ENCODE measurements at regions not wholly inside any gene's neighbourhood (a gene's known extent, or its start where the extent isn't known, plus 50 kb on each side); places are given as distances from the start of the nearest gene placed in this dataset.
"Not testable (repeated sequence)": the region's sequence is repeated elsewhere in the genome, so short reads cannot be mapped to it uniquely, and the experiment has no call there.

GRCh38 chr7:27435461-27435860 is 192.9 kb downstream of the EVX1 start:
- no peak overlapping the region for H3K4me3 ChIP-seq (ENCODE audit: low read depth, low read length)
- no peak for DNase-seq
- H3K27me3 ChIP-seq (replicated peaks; ENCODE audit: control insufficient read depth, insufficient read depth, low read length), result no peaks in the 10 kb centered on the region
- CTCF ChIA-PET, result no interaction called here
- POLR2A ChIA-PET, result no interaction called here
- no TSS peak for BruUV-seq (replicated peaks)
- H3K36me3 ChIP-seq (ENCODE audit: control insufficient read depth, insufficient read depth, low read length), result no peaks in the 10 kb centered on the region
- no peaks in the 10 kb centered on the region for H3K27me3 Mint-ChIP-seq (ENCODE audit: insufficient read depth, unreplicated experiment)
- no peaks in the 10 kb centered on the region for H3K9me3 ChIP-seq
- no peaks in the 10 kb centered on the region for H3K36me3 Mint-ChIP-seq (ENCODE audit: insufficient read depth, unreplicated experiment)
- H3K9me3 Mint-ChIP-seq (ENCODE audit: unreplicated experiment), result no peaks in the 10 kb centered on the region
- intact Hi-C loops (cut with micrococcal nuclease; ENCODE audit: unreplicated experiment), result loop anchor here (10.0 kb wide), 1 partner anchor 139 kb away; no protein-coding TSS in a partner anchor
- H3K4me1 Mint-ChIP-seq (ENCODE audit: low read depth, unreplicated experiment), result no peaks in the 10 kb centered on the region
- no peak overlapping the region for H3K4me3 Mint-ChIP-seq (ENCODE audit: unreplicated experiment)
- no peak overlapping the region for H3K27ac Mint-ChIP-seq (ENCODE audit: unreplicated experiment)
- H3K4me1 ChIP-seq, result no peaks in the 10 kb centered on the region
- TF ChIP-seq CTCF (IDR thresholded peaks at IDR 0.05; ENCODE audit: insufficient read depth in 1 of 2, low read depth in 1 of 2, low read length in 1 of 2, severe bottlenecking in 1 of 2, unreplicated experiment in 1 of 2), result no peak

- Histone ChIP-seq H3K4me3 (ENCODE audit: low read depth, low read length) (no peak overlapping the region), H3K9me3 (no peaks in the 10 kb centered on the region), H3K27me3 (replicated peaks; ENCODE audit: control insufficient read depth, insufficient read depth, low read length) (no peaks in the 10 kb centered on the region), H3K36me3 (ENCODE audit: control insufficient read depth, insufficient read depth, low read length) (no peaks in the 10 kb centered on the region), H3K4me1 (no peaks in the 10 kb centered on the region)
- Mint-ChIP-seq H3K4me3 (ENCODE audit: unreplicated experiment) (no peak overlapping the region), H3K27ac (ENCODE audit: unreplicated experiment) (no peak overlapping the region), H3K9me3 (ENCODE audit: unreplicated experiment) (no peaks in the 10 kb centered on the region), H3K4me1 (ENCODE audit: low read depth, unreplicated experiment) (no peaks in the 10 kb centered on the region), H3K36me3 (ENCODE audit: insufficient read depth, unreplicated experiment) (no peaks in the 10 kb centered on the region), H3K27me3 (ENCODE audit: insufficient read depth, unreplicated experiment) (no peaks in the 10 kb centered on the region)
- TF ChIP-seq CTCF (IDR thresholded peaks at IDR 0.05; ENCODE audit: insufficient read depth in 1 of 2, low read depth in 1 of 2, low read length in 1 of 2, severe bottlenecking in 1 of 2, unreplicated experiment in 1 of 2), result no peak
- DNase-seq, result no peak
- POLR2A ChIA-PET, result no interaction called here
- BruUV-seq (replicated peaks), result no TSS peak
- intact Hi-C loops (cut with micrococcal nuclease; ENCODE audit: unreplicated experiment), result loop anchor here (10.0 kb wide), 1 partner anchor 136 kb away; no protein-coding TSS in a partner anchor
- CTCF ChIA-PET, result no interaction called here
Observed at GRCh38 chr7:27438881-27439589, 196.4 kb downstream of the EVX1 start.

GRCh38 chr7:27442455-27442854 is 199.9 kb downstream of the EVX1 start:
- H3K4me3 Mint-ChIP-seq (ENCODE audit: unreplicated experiment), result no peak overlapping the region
- Histone ChIP-seq H3K4me3 (ENCODE audit: low read depth, low read length) (no peak overlapping the region), H3K27me3 (replicated peaks; ENCODE audit: control insufficient read depth, insufficient read depth, low read length) (no peaks in the 10 kb centered on the region), H3K9me3 (no peaks in the 10 kb centered on the region), H3K36me3 (ENCODE audit: control insufficient read depth, insufficient read depth, low read length) (no peaks in the 10 kb centered on the region), H3K4me1 (no peaks in the 10 kb centered on the region)
- BruUV-seq (replicated peaks), result no TSS peak
- TF ChIP-seq CTCF (IDR thresholded peaks at IDR 0.05; ENCODE audit: insufficient read depth in 1 of 2, low read depth in 1 of 2, low read length in 1 of 2, severe bottlenecking in 1 of 2, unreplicated experiment in 1 of 2), result no peak
- ChIA-PET CTCF (no interaction called here), POLR2A (no interaction called here)
- intact Hi-C loops (cut with micrococcal nuclease; ENCODE audit: unreplicated experiment), result no loop called here
- H3K9me3 Mint-ChIP-seq (ENCODE audit: unreplicated experiment), result no peaks in the 10 kb centered on the region
- no peaks in the 10 kb centered on the region for H3K36me3 Mint-ChIP-seq (ENCODE audit: insufficient read depth, unreplicated experiment)
- DNase-seq, result no peak
- no peaks in the 10 kb centered on the region for H3K4me1 Mint-ChIP-seq (ENCODE audit: low read depth, unreplicated experiment)
- no peaks in the 10 kb centered on the region for H3K27me3 Mint-ChIP-seq (ENCODE audit: insufficient read depth, unreplicated experiment)
- H3K27ac Mint-ChIP-seq (ENCODE audit: unreplicated experiment), result no peak overlapping the region

- H3K4me1 ChIP-seq; H3K4me3 Mint-ChIP-seq (ENCODE audit: unreplicated experiment); H3K9me3 Mint-ChIP-seq (ENCODE audit: unreplicated experiment); H3K4me1 Mint-ChIP-seq (ENCODE audit: low read depth, unreplicated experiment); H3K27ac Mint-ChIP-seq (ENCODE audit: unreplicated experiment); intact Hi-C loops (cut with micrococcal nuclease; ENCODE audit: unreplicated experiment); H3K27me3 ChIP-seq (replicated peaks; ENCODE audit: control insufficient read depth, insufficient read depth, low read length); POLR2A ChIA-PET; H3K36me3 Mint-ChIP-seq (ENCODE audit: insufficient read depth, unreplicated experiment); H3K36me3 ChIP-seq (ENCODE audit: control insufficient read depth, insufficient read depth, low read length); H3K9me3 ChIP-seq; H3K4me3 ChIP-seq (ENCODE audit: low read depth, low read length); BruUV-seq (replicated peaks); CTCF ChIA-PET; H3K27me3 Mint-ChIP-seq (ENCODE audit: insufficient read depth, unreplicated experiment): not testable (repeated sequence)
- peak; percentile 43 to 55 for DNase-seq
Observed at GRCh38 chr7:27449046-27449445, 206.4 kb downstream of the EVX1 start.

Data from Caco-2 (cell line).